Activated B cell treated with CpG ODN at 0.5 μM for 24 hours (primary cell): ENCODE measurements at regions not wholly inside any gene's neighbourhood (a gene's known extent, or its start where the extent isn't known, plus 50 kb on each side); places are given as distances from the start of the nearest gene placed in this dataset.

Source experiments
- ATAC-seq: fragments of 200-7000 bp; cut with Tn5 transposase; one replicate; pipeline ENCODE4 v1.10.0; 2021; ENCODE audit warnings: low read depth, mild to moderate bottlenecking, moderate library complexity
- CTCF ChIA-PET: fragments of 350-600 bp; sonication (Branson Sonifier 250); formaldehyde crosslinking; loops from one replicate; lab custom pipeline; 2021; ENCODE audit warnings: antibody characterized with exemption; lab: Charles Lee
- POLR2A ChIA-PET: fragments of 350-600 bp; sonication (Branson Sonifier 250); formaldehyde crosslinking; loops from one replicate; lab custom pipeline; 2021; ENCODE audit warnings: antibody characterized with exemption; lab: Charles Lee
- DNase-seq: peaks from one replicate; pipeline ENCODE4 v3.0.0; 2022
- H3K27ac Mint-ChIP-seq: one replicate; pipeline ENCODE4 v1.8.0; 2020; ENCODE audit warnings: mixed read lengths
- H3K27me3 Mint-ChIP-seq: one replicate; pipeline ENCODE4 v1.8.0; 2021; ENCODE audit warnings: mixed read lengths
- H3K36me3 Mint-ChIP-seq: one replicate; pipeline ENCODE4 v1.8.0; 2021; ENCODE audit warnings: low read depth, mixed read lengths
- H3K4me1 Mint-ChIP-seq: one replicate; pipeline ENCODE4 v1.8.0; 2021; ENCODE audit warnings: mixed read lengths
- H3K4me3 Mint-ChIP-seq: one replicate; pipeline ENCODE4 v1.8.0; 2020; ENCODE audit warnings: mild to moderate bottlenecking, mixed read lengths
- H3K9me3 Mint-ChIP-seq: one replicate; pipeline ENCODE4 v1.8.0; 2020; ENCODE audit warnings: mixed read lengths
- intact Hi-C: fragments of 100-400 bp; cut with micrococcal nuclease; formaldehyde crosslinking; loops from one replicate; pipeline ENCODE4 v1.15.1; 2024
- TF ChIP-seq, protein P1 (sequence below): fragments of 200-600 bp; IDR thresholded peaks from one replicate; pipeline ENCODE4 v1.8.0; 2022; ENCODE audit warnings: antibody characterized with exemption, mild to moderate bottlenecking

DNA sequence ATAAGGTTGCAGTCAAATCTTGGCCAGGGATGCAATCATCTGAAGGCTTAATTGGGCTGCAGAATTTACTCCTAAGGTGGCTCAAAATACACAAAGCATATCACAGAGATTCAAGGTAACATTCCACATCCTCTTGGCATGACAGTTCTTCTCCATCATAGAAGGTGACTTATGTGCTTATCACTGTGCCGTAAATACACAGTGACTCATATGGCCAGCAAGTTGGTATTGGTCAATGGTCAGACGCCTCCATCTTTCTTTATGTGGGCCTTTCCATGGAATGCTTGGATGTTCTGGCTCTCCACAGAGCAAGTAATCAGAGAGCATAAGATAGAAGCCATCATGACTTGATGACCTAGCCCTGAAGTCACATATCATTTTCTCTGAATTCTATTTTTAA lies 168.8 kb upstream of the ST8SIA2 start:
- ChIA-PET CTCF (interaction anchor here (1.0 kb wide), 2 partner anchors 127 kb away, joined by 3 to 5 read pairs; no protein-coding TSS in a partner anchor), POLR2A (no interaction called here)
- Mint-ChIP-seq H3K36me3 (no peaks in the 10 kb centered on the region), H3K4me3 (no peak overlapping the region), H3K27me3 (no peaks in the 10 kb centered on the region), H3K4me1 (no peaks in the 10 kb centered on the region), H3K9me3 (no peaks in the 10 kb centered on the region), H3K27ac (no peak overlapping the region)
- TF ChIP-seq, protein P1, sequence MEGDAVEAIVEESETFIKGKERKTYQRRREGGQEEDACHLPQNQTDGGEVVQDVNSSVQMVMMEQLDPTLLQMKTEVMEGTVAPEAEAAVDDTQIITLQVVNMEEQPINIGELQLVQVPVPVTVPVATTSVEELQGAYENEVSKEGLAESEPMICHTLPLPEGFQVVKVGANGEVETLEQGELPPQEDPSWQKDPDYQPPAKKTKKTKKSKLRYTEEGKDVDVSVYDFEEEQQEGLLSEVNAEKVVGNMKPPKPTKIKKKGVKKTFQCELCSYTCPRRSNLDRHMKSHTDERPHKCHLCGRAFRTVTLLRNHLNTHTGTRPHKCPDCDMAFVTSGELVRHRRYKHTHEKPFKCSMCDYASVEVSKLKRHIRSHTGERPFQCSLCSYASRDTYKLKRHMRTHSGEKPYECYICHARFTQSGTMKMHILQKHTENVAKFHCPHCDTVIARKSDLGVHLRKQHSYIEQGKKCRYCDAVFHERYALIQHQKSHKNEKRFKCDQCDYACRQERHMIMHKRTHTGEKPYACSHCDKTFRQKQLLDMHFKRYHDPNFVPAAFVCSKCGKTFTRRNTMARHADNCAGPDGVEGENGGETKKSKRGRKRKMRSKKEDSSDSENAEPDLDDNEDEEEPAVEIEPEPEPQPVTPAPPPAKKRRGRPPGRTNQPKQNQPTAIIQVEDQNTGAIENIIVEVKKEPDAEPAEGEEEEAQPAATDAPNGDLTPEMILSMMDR, result no peak
- intact Hi-C loops, result no loop called here
- no peak for ATAC-seq
- DNase-seq, result no peak

DNA sequence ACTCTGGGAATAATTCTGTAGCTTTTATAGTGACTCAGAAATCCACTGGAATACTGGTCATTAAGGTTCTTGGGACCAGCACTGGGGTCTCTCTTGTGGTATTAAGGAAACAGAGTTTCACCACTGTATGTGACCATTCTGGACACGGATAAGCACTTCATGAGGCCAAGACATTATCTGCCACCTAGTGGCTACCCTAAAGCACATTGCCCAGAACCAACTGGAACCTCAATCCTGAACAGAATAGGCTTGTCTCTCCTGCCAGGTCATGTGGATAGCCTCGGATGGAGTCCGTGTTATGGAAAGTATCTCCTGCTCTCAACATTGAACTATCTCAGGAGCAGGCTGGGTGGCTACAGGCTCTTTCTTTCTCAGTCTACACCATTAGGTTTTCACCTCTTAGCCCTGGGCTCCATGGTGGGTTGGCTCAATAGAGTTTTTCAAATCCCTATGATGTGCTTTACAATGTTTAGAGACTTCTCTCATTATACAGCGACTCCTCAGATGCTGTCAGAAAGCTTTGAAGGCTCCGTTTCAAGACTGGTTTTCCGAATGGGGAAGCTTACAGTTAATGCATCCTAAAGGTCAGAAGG lies 167.6 kb upstream of the ST8SIA2 start:
- H3K4me3 Mint-ChIP-seq, result no peak overlapping the region
- no peaks in the 10 kb centered on the region for H3K27me3 Mint-ChIP-seq

DNA sequence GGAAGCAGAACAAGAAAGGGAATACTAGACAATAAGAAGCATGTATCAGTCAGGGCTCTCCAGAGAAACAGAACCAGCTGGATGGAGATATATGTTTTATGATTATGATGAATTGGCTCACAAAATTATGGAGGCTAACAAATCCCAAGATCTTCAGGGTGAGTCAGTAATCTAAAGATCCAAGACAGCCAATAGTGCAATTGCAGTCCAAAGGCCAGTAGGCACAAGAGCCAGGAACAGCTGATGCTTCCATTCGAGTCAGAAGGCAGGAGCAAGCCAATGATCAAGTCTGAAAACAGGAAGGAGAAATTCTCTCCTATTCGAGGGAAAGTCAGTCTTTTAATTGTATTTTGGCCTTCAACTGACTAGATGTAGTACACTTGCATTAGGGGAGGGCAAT lies 164.9 kb upstream of the ST8SIA2 start:
- DNase-seq (no peak), ATAC-seq (no peak)
- Mint-ChIP-seq H3K4me3 (no peak overlapping the region), H3K27ac (no peak overlapping the region), H3K9me3 (no peaks in the 10 kb centered on the region), H3K36me3 (no peaks in the 10 kb centered on the region), H3K27me3 (no peaks in the 10 kb centered on the region), H3K4me1 (no peaks in the 10 kb centered on the region)
- POLR2A ChIA-PET, result no interaction called here
- TF ChIP-seq, protein P1, result no peak
- intact Hi-C loops, result no loop called here
- CTCF ChIA-PET, result interaction anchor here (0.7 to 1.6 kb wide), 2 partner anchors 131 to 133 kb away, joined by 3 to 4 read pairs; no protein-coding TSS in a partner anchor

More for the DNA sequence above, 167.6 kb upstream of the ST8SIA2 start:
- ATAC-seq (no peak), DNase-seq (no peak)
- H3K9me3 Mint-ChIP-seq, result no peaks in the 10 kb centered on the region
- H3K27ac Mint-ChIP-seq, result no peak overlapping the region
- TF ChIP-seq, protein P1, result no peak
- intact Hi-C loops, result no loop called here
- no peaks in the 10 kb centered on the region for H3K4me1 Mint-ChIP-seq
- POLR2A ChIA-PET, result no interaction called here
- H3K36me3 Mint-ChIP-seq, result no peaks in the 10 kb centered on the region
- CTCF ChIA-PET, result interaction anchor here (1.0 to 1.6 kb wide), 2 partner anchors 128 to 129 kb away, joined by 3 to 6 read pairs; no protein-coding TSS in a partner anchor

DNA sequence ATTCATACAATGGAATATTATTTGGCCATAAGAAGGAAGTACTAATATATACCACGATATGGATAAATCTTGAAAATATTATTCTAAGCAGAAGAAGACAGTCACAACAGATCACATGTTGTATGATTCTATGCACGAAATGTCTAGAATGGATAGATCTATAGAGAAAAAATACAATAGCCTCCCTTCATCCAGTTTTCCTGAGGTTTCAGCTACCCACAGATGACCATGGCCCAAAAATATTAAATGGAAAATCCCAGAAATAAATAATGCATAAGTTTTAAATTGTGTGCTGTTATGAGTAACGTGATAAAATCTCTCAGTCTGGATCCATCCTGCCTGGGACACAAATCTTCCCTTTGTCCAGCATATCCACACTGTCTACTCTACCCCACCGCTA lies 162.2 kb upstream of the ST8SIA2 start:
- H3K27me3 Mint-ChIP-seq, result no peaks in the 10 kb centered on the region
- DNase-seq, result no peak
- H3K9me3 Mint-ChIP-seq, result peaks cover 9% of the 10 kb centered on the region
- no peak for ATAC-seq
- TF ChIP-seq, protein P1, result no peak
- no peak overlapping the region for H3K27ac Mint-ChIP-seq
- intact Hi-C loops, result no loop called here
- no peaks in the 10 kb centered on the region for H3K36me3 Mint-ChIP-seq
- no peak overlapping the region for H3K4me3 Mint-ChIP-seq
- no peaks in the 10 kb centered on the region for H3K4me1 Mint-ChIP-seq
- ChIA-PET POLR2A (no interaction called here), CTCF (no interaction called here)

DNA sequence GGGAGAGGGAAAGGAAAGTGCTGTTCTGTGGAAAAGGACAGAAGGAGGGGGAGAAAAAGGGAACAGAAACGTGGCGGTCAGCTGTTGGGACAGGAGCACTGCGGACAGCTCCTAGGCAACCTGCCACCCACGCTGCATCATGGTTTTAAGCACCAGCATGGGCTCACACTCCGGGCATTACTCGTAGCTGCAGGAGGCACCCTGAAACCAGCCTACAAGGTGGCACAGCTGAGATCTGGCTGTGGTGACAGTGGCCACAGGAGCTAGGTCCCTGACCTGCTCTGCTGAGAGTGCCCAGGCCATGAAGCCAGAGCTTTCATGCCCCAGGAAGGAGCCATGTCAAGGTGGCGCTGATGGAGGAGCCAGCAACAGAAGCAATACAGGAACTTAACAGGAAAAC lies 161.4 kb upstream of the ST8SIA2 start:
- DNase-seq (no peak), ATAC-seq (no peak)
- TF ChIP-seq, protein P1, result no peak
- Mint-ChIP-seq H3K36me3 (no peaks in the 10 kb centered on the region), H3K27ac (no peak overlapping the region), H3K9me3 (peaks cover 9% of the 10 kb centered on the region), H3K4me3 (no peak overlapping the region), H3K4me1 (no peaks in the 10 kb centered on the region), H3K27me3 (no peaks in the 10 kb centered on the region)
- intact Hi-C loops, result no loop called here
- CTCF ChIA-PET, result no interaction called here
- POLR2A ChIA-PET, result no interaction called here
